ENCODE measurements at regions not wholly inside any gene's neighbourhood (a gene's known extent, or its start where the extent isn't known, plus 50 kb on each side); places are given as distances from the start of the nearest gene placed in this dataset.
"Not testable (repeated sequence)": the region's sequence is repeated elsewhere in the genome, so short reads cannot be mapped to it uniquely, and the experiment has no call there.

DNA sequence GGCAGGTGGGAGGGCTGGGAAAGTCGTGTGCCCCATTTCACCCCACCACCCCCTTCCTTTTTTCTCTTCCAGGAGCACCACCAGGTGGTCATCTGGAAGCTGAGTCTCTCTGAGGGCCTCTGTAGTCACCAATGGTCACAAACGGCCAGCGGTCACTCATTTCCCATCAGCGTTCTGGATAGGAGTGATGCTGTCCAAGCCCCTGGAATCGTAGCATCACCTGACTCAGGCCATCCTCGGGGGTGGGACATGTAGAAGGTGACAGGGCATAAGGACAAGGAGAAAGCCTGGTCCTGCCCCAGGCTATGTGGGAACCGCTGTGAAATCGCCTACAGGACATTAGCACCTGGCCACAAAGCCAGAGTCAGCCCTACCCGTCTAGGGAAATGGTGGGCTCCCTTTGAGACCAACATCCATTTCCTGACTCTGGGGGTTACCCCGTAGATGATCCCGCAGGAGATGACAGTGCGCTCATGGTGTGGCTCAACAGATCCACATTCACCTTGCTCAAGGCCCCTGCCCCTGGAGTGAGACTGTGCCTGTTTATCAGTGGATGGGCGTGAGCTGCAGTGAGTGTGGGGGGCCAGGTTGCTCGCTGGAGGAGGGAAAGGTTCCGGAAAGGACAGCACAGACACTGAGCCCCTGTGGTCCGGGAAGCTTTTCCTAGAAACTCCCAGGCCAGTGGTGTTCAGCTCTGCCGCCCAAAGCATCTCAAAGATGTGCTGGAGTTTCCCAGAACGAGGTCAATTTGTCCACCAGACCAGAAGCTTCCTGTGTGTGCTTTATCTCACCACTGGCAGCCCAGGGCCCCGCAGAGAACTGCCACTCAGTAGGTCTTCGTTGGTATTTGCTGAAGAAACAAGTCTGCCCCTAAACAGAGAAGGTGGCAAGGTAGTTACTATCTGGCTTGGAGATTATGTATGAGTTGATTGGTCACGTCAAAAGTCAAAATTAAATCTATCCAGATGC, 61.1 kb upstream of the UNC5A start:
- H3K27ac Mint-ChIP-seq, result no peak overlapping the region
- H3K36me3 Mint-ChIP-seq, result no peaks in the 10 kb centered on the region
- peaks cover 69% of the 10 kb centered on the region for H3K27me3 Mint-ChIP-seq
- no peak for DNase-seq
- CTCF ChIA-PET, result no interaction called here
- no peaks in the 10 kb centered on the region for H3K9me3 Mint-ChIP-seq
- H3K4me1 Mint-ChIP-seq, result peaks cover 16% of the 10 kb centered on the region
- no peak overlapping the region for H3K4me3 Mint-ChIP-seq

DNA sequence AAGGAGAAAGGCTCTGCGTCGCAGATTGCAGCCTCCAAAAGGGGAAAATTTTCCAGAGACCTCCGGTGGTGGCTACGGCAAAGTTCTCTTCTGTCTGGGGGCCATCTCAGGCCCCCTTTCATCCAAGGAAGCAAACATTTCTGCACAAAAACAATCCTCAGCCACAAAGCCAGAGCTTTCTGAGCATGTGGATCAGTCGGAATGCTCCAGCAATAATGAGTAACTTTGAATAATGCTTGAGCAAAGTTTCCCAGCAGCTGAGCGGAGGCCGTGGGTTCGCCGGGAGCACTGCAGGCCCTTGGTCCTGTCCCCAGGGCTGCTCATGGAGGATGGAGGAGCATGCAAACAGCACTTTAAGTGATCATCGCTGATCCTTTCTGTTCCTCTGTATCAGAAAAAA, 60.2 kb upstream of the UNC5A start:
- Mint-ChIP-seq H3K4me3 (no peak overlapping the region), H3K36me3 (no peaks in the 10 kb centered on the region), H3K4me1 (peaks cover 15% of the 10 kb centered on the region), H3K27me3 (peaks cover 62% of the 10 kb centered on the region), H3K27ac (no peak overlapping the region), H3K9me3 (no peaks in the 10 kb centered on the region)
- CTCF ChIA-PET, result no interaction called here
- DNase-seq, result no peak

DNA sequence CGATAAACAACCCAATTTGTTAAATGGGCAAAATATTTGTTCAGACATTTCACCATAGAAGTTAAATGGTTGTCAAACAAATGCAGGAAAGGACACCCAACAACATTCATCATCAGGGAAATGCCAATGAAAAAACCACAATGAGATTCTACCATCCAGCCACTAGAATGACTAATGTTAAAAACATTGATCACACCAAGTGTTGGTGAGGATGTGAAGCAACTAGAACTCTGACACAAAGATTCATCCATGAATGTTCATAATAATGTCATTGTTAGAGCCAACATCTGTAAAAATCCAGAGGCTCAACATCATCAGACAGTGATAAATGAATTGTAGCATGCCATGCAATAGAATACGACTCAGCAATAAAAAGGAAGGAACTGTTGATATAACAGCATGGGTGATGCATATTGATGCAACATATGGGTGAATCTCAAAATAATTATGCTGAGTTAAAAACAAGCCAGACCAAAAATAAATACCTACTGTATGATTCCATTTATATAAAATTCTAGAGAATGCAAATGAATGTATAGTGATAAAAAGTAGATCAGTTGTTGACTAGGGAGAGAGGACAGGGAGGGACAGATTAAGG, 55.9 kb upstream of the UNC5A start:
- no peaks in the 10 kb centered on the region for H3K36me3 Mint-ChIP-seq
- no peaks in the 10 kb centered on the region for H3K4me1 Mint-ChIP-seq
- CTCF ChIA-PET, result no interaction called here
- H3K27me3 Mint-ChIP-seq, result peaks cover 30% of the 10 kb centered on the region
- H3K27ac Mint-ChIP-seq, result no peak overlapping the region
- H3K4me3 Mint-ChIP-seq, result no peak overlapping the region
- H3K9me3 Mint-ChIP-seq, result no peaks in the 10 kb centered on the region
- no peak for DNase-seq

DNA sequence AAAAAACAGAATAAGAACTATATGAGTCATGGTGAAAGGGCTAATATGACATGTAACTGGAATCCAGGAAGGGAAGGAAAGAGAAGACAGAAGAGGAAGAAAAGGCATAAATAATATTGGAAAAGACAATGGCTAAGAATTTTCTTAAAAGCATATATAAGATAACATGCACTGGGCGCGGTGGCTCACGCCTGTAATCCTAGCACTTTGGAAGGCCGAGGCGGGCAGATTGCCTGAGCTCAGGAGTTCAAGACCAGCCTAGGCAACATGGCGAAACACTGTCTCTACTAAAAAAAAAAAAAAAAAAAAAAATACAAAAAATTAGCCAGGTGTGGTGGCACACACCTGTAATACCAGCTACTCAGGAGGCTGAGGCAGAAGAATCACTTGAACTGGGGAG, 54.8 kb upstream of the UNC5A start:
- CTCF ChIA-PET, DNase-seq, H3K4me1 Mint-ChIP-seq, H3K27ac Mint-ChIP-seq, H3K9me3 Mint-ChIP-seq, H3K36me3 Mint-ChIP-seq, H3K4me3 Mint-ChIP-seq: not testable (repeated sequence)
- peaks cover 23% of the 10 kb centered on the region for H3K27me3 Mint-ChIP-seq

DNA sequence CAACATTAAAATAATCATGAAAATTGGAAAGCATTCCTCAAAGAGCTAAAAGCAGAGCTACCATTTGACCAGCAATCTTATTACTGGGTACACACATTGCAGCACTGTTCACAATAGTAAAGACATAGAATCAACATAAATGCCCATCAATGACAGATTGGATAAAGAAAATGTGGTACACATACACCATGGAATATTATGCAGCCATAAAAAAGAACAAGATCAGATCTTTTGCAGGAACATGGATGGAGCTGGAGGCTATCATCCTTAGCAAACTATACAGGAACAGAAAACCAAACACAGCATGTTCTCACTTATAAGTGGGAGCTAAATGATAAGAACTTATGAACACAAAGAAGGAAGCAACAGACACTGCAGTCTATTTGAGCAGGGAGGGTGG, 52.8 kb upstream of the UNC5A start:
- H3K4me3 Mint-ChIP-seq, H3K4me1 Mint-ChIP-seq, H3K36me3 Mint-ChIP-seq, H3K27ac Mint-ChIP-seq, DNase-seq, CTCF ChIA-PET, H3K9me3 Mint-ChIP-seq: not testable (repeated sequence)
- peaks cover 18% of the 10 kb centered on the region for H3K27me3 Mint-ChIP-seq

Measured in activated naive CD4-positive, alpha-beta T cell treated with anti-CD3 and anti-CD28 coated beads, Interleukin-2, amount 10 ng/mL, durations not matched to agents 7 days and 5 days (primary cell).